Lower leg skin (tissue), 4 donors: ENCODE measurements at regions not wholly inside any gene's neighbourhood (a gene's known extent, or its start where the extent isn't known, plus 50 kb on each side); places are given as distances from the start of the nearest gene placed in this dataset.

Source experiments
- DNase-seq, 2 donors: peaks; one replicate each; pipeline ENCODE4 v3.0.0-alpha.2; 2019; ENCODE audit warnings: low spot score in 2 of 2
- H3K4me3 ChIP-seq: fragments of 200-600 bp; sonication (generic); 2 replicates; pipeline ENCODE4 v1.5.1; 2017; ENCODE audit warnings: mild to moderate bottlenecking, low read depth; ENCODE audit not compliant: poor library complexity, severe bottlenecking
- CTCF ChIP-seq, 3 donors: fragments of 450-650 bp; IDR thresholded peaks; one replicate each; pipeline ENCODE4 v1.5.1; 2016; ENCODE audit warnings: antibody characterized with exemption in 3 of 3, mild to moderate bottlenecking in 3 of 3, moderate library complexity in 2 of 3
- POLR2A ChIP-seq, 2 donors: fragments of 450-650 bp; IDR thresholded peaks; one replicate each; pipeline ENCODE4 v1.6.1; 2016 to 2017; ENCODE audit warnings: antibody characterized with exemption in 2 of 2, mild to moderate bottlenecking in 1 of 2, moderate library complexity in 1 of 2
- WGBS, 2 donors: methylation state at CpG; one replicate each; pipeline ENCODE4 v1.1.5; 2018; 5-methylcytosine and 5-hydroxymethylcytosine counted together
- intact Hi-C: fragments of 100-400 bp; cut with DNase I; formaldehyde crosslinking; loops from one replicate; pipeline ENCODE4 v1.15.0; 2023; ENCODE audit warnings: low total_unique reads

GRCh38 chr22:44586999-44587736 lies 89.1 kb upstream of the RTL6 start:
- TF ChIP-seq POLR2A (IDR thresholded peaks at IDR 0.05): no peak
- TF ChIP-seq CTCF (IDR thresholded peaks at IDR 0.05): no peak
- peak in 1 of 2 donors; percentile 80 for DNase-seq
- 44 to 51% methylated on average over 24 of the region's 24 CpGs for WGBS, 2 donors
- intact Hi-C loops: no loop called here
- H3K4me3 ChIP-seq: no peak overlapping the region

- TF ChIP-seq POLR2A (IDR thresholded peaks at IDR 0.05): no peak
- no peak for TF ChIP-seq CTCF (IDR thresholded peaks at IDR 0.05)
- 27 to 42% methylated on average over 18 of the region's 18 CpGs for WGBS, 2 donors
- intact Hi-C loops: no loop called here
- H3K4me3 ChIP-seq: no peak overlapping the region
- peak in 1 of 2 donors; percentile 81 for DNase-seq
These were observed 88.4 kb upstream of the RTL6 start for GRCh38 chr22:44586351-44586990.

GRCh38 chr22:44585559-44586350 lies 87.7 kb upstream of the RTL6 start:
- TF ChIP-seq POLR2A (IDR thresholded peaks at IDR 0.05) (no peak), CTCF (IDR thresholded peaks at IDR 0.05) (no peak)
- peak in 1 of 2 donors; percentile 82 for DNase-seq
- H3K4me3 ChIP-seq: no peak overlapping the region
- intact Hi-C loops: no loop called here
- WGBS, 2 donors: 76 to 84% methylated on average over 20 of the region's 20 CpGs

- TF ChIP-seq POLR2A (IDR thresholded peaks at IDR 0.05): no peak
- no peak for TF ChIP-seq CTCF (IDR thresholded peaks at IDR 0.05)
- peak in 1 of 2 donors; percentile 45 for DNase-seq
- intact Hi-C loops: no loop called here
- no peak overlapping the region for H3K4me3 ChIP-seq
- 81 to 88% methylated on average over 7 of the region's 7 CpGs for WGBS, 2 donors
These were observed 86.3 kb upstream of the RTL6 start for GRCh38 chr22:44584256-44584902.

- TF ChIP-seq CTCF (IDR thresholded peaks at IDR 0.05) (no peak), POLR2A (IDR thresholded peaks at IDR 0.05) (no peak)
- 58 to 67% methylated on average over 12 of the region's 12 CpGs for WGBS, 2 donors
- peak in 1 of 2 donors; percentile 76 for DNase-seq
- no peak overlapping the region for H3K4me3 ChIP-seq
- intact Hi-C loops: no loop called here
These were observed 85.8 kb upstream of the RTL6 start for GRCh38 chr22:44583854-44584253.
